HS-5 (cell line): ENCODE measurements at regions not wholly inside any gene's neighbourhood (a gene's known extent, or its start where the extent isn't known, plus 50 kb on each side); places are given as distances from the start of the nearest gene placed in this dataset.

Experiments
- DNase-seq: peaks from one replicate; pipeline ENCODE4 v3.0.0-alpha.2; 2012; ENCODE audit warnings: low read depth

DNA sequence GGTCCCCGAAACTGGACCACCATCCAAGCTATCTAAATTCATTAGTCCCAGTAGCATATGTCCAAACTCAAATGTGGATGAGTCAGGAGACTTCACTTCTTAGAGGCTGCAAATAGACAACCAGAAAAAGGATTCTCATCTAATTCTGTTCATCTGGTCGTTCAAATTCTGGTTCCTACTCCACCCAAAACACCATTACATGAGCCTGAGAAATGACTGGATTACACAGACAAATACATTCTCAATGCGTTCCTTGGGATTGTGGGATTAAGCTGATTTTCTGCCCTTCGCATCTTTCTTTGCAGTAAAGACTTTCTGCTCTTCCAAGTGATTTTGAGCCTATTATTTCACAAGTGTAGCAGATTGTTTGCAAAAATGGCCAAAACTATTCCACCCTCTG, 472.3 kb upstream of the PROK2 start:
- DNase-seq = no peak

DNA sequence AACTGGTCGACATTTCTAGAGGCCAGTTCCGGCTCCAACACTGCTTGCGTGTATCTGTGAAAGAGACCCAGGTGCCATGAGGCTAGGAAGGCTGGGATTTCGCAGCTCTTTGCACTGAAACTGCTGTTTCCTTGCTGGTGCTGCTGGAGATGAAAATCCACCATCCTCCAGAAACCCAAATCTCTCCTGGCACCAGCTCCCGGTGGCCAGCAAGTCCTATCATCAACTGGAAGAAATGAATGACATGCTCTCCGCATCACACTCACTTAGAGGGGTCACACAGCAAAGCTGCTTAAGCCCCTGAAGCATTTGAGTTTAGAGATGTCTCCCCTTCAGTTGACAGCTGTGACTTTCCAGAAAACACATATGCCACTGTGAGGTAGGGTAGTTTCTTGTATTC, 471.8 kb upstream of the PROK2 start:
- DNase-seq = no peak

DNA sequence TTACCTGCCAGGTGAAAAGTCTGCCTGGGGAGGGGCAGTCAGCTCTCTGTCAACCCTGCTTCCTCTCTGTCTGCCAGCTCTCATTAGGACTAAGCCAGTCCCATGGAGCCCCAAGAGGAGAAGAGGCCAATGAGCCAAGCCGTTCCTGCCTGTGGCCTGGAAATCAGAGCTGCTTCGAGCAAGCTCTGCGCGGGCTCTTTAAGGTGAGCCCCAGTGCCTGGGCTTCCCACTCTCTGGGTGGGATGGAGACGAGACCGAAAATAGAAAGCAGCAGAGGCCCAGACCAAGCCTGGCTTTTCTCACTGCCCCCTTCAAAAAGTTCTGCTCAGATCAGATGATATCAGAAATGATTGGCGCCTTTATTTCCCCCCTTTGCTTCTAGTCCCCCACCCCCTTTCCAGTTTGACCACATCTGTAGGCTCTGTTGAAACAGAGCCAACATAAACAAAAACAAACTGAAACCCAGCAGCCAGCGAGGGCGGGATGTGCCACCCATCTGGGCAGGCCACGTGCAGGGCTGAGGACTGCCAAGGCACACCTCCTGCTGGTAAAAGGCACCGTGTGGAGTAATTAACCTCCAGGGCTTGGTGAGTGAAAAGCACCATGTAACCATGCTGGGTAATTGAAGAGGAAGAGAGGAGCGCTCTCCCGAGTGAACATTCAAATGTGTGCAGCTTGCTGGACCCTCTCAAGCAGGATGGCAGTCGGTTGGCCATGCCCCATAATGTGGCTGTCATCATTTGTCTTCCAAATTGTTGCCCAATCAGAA, 471.0 kb upstream of the PROK2 start:
- no peak for DNase-seq

DNA sequence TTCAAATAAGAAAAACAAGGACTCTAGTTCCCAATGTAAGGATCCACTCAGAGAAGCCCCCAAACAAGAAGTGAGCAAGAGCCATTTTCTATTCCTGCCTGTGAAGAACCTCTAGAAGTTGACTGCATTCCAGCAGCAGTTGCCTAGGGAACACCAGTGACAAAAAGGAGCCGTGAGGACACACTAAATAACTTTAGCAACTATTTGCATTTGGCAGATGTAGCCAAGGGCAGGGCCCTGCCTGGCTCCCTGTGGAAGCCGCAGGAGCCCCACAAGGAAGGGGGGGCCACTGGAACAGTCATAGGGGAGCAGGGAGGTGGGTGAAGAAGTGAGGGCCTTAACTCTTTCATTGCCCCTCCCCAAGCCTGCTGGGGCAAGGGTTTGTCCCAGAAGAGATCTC, 470.2 kb upstream of the PROK2 start:
- DNase-seq = no peak

DNA sequence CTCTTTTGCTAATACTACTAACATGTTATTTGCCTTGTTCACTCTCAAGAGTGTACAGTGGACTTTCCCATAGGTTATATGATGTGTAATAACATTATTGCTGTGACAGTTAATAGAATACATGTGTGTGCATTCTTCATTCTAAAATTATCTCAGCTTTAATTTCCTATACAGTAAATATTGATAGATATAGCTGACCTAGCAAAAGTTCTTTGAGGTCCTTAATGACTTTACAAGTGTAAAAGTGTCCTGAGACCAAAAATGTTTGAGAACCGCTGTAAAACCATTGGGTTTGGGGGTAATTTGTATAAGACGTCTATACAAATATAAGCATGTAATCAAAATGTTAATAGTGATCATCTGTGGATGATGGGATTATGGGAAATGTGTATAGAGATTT, 469.5 kb upstream of the PROK2 start:
- no peak for DNase-seq

DNA sequence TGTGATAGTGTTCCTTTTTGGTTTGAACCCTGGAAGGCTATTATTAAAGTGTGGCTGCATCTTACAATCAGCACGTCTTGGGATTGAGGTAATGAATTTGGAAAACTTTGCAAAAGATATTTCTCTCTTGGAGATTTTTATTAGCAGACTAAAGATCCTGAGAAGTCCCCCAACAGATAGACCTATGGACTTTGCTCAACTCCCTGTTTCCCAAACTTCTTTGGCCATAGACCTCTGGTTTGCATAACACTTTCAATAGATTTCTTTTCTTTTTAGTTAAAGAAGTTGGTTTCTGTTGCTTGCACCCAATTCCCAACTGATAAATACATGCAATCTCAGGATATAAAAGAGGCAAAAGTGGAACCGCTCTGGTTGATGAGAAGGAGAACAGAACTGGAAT, 465.8 kb upstream of the PROK2 start:
- DNase-seq = no peak

DNA sequence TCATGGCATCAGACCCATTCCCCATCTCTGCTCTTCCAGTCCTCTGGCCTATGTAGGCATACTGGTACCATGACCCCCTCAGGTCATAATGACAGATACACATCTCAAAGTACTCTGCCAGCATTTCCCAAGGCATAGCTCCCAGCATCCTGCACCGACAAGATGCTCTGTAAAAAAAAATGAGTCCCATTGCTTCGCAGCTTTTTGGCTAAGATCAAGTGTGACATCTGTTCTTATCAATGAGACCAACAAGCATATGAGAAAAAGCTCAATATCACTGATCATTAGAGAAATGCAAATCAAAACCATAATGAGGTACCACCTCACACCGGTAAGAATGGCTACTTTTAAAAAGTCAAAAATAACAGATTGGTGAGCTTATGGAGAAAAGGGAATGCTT, 463.9 kb upstream of the PROK2 start:
- no peak for DNase-seq

DNA sequence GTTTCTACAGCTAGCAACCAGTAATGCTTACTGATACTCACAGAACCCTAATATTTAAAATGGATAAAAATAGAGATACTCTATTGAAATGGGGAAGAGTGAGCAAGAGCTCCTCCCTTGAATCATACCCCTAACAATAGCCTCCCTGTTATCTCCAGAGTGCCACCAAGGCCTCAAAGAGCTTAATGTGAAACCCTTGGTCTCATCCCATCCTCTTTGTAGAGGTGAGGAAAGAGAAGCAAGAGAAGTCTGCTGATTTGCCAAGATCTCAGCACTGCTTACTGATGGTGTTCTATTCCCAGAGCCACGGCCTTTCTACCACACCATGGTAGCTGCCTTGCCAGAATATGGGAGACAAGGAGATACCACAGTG, 463.4 kb upstream of the PROK2 start:
- no peak for DNase-seq

DNA sequence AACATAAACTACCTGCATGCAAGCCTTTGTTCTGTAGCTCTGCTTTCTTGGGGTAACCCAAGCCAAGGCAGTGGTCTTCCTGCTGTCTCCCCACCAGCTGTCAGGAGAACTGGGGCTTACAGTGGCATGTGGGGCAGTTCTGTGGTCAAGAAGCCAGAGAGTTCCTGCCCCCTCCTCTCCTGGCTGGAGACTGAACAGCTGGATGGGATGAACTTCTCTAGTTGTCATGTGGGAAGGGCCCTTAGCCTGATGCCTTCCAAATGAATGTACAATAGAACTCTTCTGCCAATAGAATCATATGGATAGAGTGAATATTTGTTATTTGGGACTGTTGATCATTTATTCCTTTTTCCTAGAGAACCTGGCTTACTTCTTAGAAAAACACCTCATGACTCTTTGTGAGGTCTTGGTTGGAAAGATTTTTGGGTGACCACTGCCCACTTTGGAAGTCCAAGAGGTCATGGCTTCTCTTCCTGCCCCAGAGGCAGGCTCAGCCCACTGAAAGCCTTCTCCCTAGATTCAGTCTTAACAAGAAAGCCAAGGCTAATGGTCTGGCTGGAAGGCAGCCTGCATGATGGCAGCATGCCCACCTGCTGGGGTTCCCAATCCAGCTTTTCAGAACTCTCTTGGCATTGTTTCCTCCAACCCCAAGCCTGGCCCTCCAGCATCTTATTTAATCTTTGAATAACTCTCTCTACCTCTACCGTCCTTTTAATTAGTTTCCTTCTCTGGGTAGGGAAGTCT, 462.9 kb upstream of the PROK2 start:
- no peak for DNase-seq

DNA sequence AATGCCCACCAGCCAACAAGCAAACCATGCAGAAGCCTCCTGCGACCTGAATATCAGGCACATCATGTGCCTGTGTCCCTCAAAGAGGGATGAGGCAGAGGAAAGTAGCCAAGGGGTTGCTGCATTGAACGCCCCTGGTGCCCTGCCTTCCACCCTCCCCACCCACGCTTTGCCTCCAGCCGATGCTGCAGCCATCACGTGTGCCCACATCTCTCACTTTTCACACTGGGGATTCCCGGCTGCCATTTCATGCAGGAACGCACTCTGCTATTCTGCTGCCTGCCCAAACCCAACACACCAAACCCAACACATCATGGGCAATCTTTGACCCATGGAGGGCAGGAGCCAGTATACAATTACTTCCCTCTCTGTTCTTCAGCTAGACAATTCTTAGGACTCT, 462.2 kb upstream of the PROK2 start:
- DNase-seq = no peak

DNA sequence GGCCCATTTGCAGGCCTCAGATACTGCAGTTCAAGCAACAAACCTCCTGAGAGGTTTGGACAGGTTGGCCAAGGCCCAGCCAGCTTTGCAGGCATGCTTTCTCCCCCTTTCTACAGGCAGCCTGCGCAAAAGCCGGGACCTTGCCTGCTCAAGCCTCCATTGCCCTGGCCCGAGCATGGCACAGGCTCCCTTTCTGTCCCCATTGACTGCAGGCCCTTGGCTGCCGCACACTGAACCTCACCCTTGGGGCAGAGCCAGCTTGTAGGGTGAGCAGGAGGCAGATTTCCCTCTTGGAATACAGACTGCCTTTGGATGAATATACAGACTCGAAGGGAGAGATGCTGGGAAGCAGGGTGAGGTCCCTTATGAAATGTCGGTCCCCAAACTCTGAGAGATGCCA, 461.7 kb upstream of the PROK2 start:
- DNase-seq = no peak

DNA sequence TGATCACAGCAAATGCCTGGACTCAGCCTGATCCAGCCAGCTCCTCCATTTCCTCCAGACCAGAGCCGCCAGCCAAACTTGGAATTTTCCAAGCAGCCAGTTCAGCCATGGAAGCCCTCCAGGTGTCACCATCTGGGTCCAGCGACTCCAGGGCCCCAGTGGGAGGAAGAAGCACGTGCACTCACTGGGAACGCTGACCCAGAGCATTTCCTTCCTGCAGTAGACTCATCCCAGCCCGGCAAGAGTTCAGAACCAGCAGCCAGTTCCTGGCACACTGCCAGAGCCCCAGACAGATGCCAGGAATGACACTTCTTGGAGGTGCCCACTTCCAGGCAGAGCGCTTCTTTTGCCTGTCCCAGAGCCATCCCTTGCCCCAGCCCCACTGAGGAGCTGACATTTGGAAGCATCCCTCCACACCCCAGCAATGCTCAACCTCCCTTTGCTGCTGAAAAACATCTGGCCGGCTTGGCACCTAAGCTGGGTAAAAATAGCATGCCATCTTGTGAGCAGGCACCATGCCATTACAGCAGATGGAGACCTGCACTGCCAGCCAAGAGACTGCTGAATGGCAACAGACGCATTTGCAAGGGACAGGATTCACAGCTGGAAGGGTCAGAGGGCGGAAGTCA, 460.3 kb upstream of the PROK2 start:
- DNase-seq = no peak

DNA sequence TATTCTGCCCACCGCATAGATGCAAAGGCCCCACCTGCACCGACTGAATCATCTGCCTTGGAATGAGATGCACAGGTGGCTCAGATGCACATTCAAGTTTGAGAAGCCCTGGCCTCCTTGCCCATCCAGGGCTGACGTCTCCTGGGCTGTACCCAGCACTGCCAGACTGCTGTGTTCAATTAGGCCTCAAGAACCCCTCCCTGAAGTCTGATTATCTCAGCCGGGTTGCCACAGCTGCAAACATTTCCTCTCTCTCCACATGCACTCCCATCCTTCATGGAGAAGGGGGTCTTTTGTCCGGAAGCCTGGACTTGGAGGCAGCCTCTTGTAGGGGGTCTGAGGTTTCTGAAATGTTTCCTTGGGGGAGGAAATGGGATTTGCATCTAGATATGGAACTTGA, 459.4 kb upstream of the PROK2 start:
- no peak for DNase-seq

DNA sequence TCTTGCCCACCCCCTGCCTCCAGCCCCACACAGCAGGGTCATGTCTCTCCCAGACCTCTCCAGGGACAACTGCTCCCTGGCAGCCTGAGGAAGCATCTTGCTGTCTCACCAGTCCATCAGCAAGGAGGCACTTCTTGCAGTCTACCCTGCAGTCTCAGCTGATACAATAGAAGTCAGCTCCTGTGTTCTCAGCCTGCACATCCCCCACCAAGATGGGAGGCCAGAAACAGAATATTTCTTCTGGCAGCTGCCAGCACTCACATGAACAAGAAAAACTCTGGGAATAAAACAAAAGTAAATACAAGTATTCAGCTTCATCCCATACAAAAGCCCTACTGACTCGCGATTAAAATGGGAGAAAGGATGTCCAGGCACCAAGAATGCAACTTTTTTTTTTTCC, 457.4 kb upstream of the PROK2 start:
- no peak for DNase-seq

DNA sequence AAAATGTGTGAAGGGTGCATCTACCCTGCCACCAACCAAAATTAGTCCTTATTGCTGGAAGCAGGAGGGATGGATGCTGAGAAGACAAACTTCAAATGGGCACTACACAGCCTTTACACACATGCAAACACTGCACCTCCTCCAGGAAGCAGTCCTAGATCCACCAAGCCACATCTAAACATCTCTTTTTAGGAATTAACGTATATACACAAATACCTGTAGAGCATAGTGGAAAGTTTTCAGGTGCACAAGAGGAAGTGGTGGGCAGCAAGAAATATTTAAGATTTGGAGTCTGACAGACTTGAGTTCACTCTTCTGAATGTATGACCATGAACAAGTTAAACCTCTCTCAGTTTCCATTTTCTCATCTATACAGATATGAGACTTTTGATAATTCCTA, 456.6 kb upstream of the PROK2 start:
- DNase-seq = no peak

DNA sequence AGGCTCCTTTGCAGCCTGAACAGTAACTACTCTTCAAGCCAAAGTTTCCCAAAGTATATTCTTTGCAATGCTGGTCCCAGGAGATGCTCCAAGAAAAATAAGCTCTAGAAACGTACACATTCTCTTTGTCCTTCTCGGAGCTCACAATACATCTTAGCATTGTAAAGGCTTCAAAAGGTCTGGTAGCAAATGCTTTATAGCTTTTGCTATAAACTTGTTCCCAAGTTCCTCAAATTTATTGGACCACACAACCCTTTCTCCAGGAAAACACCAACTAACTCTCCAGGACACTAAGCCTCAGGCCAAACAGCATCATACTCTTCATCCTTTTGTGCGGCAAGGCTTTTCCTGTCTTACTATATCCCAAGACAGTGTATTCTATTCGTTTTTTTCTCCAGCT, 455.6 kb upstream of the PROK2 start:
- no peak for DNase-seq

DNA sequence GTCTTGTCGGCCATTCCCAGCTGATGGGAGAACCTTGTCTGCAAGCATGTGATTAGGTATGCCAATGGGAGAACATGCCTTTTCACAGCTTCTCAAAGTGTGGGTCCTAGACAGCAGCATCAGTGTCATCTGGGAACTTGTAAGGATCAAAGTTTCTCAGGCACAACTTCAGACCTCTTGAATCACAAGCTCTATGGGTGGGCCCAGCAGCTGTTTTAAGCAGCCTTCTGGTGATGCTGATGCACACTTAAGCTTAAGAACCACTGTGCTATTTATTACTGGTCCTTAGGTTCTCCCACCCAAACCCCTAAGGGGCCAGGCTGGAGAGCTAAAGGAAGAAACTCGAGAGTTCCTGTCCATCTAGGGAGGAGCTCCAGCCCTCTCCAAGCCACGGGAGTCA, 453.9 kb upstream of the PROK2 start:
- no peak for DNase-seq

DNA sequence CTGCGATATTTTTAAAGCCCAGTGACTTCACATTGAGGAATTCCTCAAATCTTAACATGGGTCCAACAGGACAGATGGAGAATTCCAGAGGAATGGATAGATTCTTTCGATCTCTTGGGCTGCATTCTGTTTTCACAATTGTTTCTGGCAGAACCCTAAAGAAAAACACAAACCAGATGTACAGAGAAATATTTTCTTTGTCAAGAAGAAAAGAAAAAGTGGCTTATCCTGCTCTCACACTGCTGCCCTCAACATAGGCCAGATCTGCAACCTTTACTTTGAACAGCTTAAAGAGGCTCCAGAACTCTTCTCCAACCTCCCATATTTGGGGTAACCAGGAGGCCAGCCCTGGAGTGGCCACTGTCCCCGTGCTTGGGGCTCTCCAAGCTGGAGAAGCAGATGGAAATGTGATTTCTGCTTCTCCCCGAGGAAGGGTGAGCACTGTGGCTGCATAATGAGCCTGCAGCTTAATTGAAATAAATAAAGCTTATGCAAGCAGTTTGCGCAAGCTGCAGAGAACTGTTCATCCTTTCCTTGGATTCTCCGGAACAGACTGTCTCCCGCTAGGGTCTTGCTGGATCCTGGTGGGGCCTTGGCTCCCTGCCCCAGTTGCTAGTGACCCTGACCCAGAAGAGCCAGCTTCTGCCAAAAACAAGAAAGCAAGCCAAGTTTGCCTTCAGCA, 453.2 kb upstream of the PROK2 start:
- DNase-seq = peak; percentile 16

DNA sequence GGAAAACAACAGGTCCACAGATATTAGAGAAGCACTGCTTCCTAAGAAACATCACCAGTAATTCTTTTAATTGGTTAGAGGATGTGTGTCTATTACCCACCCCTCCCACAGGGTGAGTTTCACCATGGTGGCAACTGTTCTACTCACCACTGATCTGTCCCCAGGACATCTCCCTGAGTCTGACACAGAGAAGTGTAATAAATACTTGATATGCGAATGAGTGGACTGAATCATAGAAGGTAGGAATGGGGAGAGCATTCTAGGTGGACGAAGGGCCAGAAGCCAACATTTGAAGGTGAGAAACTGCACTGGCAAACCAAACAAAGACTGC, 452.7 kb upstream of the PROK2 start:
- DNase-seq = no peak

DNA sequence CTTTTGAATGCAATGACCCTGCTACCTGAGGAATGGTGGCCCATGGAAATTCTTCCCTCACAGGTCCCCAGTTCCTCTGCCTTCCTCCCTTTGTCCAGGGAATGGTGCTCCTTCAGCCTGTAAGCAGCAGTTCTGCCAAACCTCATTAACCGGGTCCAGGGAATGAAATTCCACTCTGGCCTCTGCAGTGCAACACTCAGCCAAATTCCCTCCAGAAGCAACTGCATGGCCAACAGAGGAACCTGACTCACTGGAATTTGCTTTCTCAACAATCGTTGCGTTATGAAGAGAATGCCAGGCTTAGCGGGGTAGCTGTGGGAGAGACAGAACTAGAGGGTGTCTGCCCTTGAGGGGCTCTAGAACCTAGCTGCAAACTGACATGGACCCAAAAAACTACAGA, 449.4 kb upstream of the PROK2 start:
- DNase-seq = peak; percentile 43

DNA sequence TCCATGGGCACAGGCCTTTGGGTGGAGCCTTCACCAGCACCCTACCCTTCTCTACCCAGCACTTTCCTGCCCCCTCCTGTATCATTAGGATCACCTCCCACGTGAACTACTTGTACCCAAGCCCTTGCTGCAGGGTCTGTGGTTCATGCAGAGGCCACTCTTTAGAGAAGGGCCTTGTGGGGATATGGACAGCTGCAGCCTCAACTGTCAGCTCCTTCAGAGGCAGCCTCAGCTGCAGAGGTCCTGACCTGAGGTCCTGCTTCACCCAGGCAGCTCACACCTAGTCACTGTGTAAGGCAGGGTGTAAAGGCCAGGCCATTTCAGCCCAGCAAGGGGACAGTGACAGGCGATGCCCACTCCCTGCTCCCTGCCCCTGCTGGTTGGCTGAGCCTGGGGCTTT, 448.6 kb upstream of the PROK2 start:
- no peak for DNase-seq

DNA sequence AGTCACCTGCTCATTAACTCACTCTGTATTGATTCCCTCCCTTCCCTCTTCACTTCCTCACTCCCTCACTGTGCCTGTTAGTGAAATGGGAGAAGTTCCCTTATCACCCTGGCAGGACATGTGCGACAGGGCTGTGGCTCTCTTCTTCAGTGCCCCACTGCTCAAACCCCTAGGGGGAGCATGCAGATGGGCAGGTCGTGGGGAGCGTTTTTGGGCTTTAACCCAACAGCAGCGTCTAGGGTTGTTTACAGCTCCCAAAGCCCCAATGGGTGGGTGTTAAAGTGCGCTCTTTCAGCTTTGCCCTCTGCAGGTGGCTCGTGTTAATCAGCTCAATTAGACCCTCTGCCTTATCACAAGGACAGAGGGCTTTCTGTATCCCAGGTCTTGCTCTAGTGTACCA, 447.8 kb upstream of the PROK2 start:
- no peak for DNase-seq

DNA sequence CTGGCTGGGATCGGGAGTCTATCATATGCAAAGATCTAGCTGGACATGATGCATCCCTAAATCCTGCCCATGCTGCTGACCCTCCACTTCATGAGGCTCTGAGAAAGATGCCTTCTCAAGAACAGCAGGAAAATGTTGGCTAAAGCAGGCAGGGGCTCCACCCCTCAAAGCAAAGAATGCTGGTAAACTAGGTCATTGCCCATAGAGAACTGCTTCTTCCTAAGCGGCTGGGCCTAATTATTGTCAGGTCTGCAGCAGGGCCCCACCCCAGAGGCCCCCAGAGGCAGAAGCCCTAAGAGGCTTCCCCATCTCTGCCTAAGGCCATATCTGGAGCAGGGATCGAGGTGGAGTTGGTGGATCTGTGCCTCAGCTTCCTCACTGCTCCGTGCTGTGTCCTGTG, 447.4 kb upstream of the PROK2 start:
- DNase-seq = no peak
